A549 (cell line): ENCODE measurements at regions not wholly inside any gene's neighbourhood (a gene's known extent, or its start where the extent isn't known, plus 50 kb on each side); places are given as distances from the start of the nearest gene placed in this dataset.

Source experiments
- CEBPB ChIP-seq, 2 experiments: fragments of >200 bp in 1 of 2; sonication (Bioruptor Twin) in 1 of 2; formaldehyde crosslinking in 1 of 2; IDR thresholded peaks; 2 replicates each; pipeline ENCODE4 v1.6.1; 2012 to 2016
- EP300 ChIP-seq, 2 experiments: fragments of >200 bp; sonication (Bioruptor Twin); formaldehyde crosslinking; IDR thresholded peaks; 2 replicates in 1 of 2; 3 replicates in 1 of 2; pipeline ENCODE4 v1.6.1; 2016 to 2017
- ESRRA ChIP-seq: fragments of 150-350 bp; IDR thresholded peaks from 2 replicates; pipeline ENCODE4 v1.6.1; 2014; ENCODE audit warnings: mild to moderate bottlenecking, low read length, borderline replicate concordance
- KDM1A ChIP-seq: fragments of 200-600 bp; sonication (generic); IDR thresholded peaks from 2 replicates; pipeline ENCODE4 v1.6.1; 2016; ENCODE audit warnings: low read depth, mild to moderate bottlenecking
- PHF8 ChIP-seq: fragments of 200-600 bp; sonication (generic); IDR thresholded peaks from 2 replicates; pipeline ENCODE4 v1.6.1; 2016; ENCODE audit warnings: low read depth, mild to moderate bottlenecking, antibody characterized with exemption, moderate library complexity, borderline replicate concordance
- POLR2A ChIP-seq: IDR thresholded peaks from 2 replicates; pipeline ENCODE4 v1.6.1; 2012; ENCODE audit warnings: mild to moderate bottlenecking, low read length
- RAD21 ChIP-seq, 2 experiments: fragments of >200 bp in 1 of 2; sonication (Bioruptor Twin) in 1 of 2; formaldehyde crosslinking in 1 of 2; IDR thresholded peaks in 1 of 2; conservative IDR thresholded peaks in 1 of 2; 2 replicates in 1 of 2; 3 replicates in 1 of 2; pipeline ENCODE4 v1.6.1; 2012 to 2018; ENCODE audit warnings: inconsistent platforms in 1 of 2
- RFX5 ChIP-seq: fragments of 450-650 bp; IDR thresholded peaks from 2 replicates; pipeline ENCODE4 v1.7.1; 2014; ENCODE audit warnings: antibody characterized with exemption, mild to moderate bottlenecking, moderate library complexity
- SREBF2 ChIP-seq: fragments of 450-650 bp; IDR thresholded peaks from 2 replicates; pipeline ENCODE4 v1.6.1; 2014; ENCODE audit warnings: mild to moderate bottlenecking, moderate library complexity
- TF ChIP-seq, protein P1 (sequence below): IDR thresholded peaks from 2 replicates; pipeline ENCODE4 v1.6.1; 2012
- TF ChIP-seq, protein P2 (sequence below): fragments of >200 bp; sonication (Bioruptor Twin); formaldehyde crosslinking; IDR thresholded peaks from 3 replicates; pipeline ENCODE4 v1.5.1; 2016
- TF ChIP-seq, protein P3 (sequence below): fragments of 250-450 bp; sonication (Bioruptor Pico); IDR thresholded peaks from 2 replicates; pipeline ENCODE4 v1.5.0; 2021; ENCODE audit warnings: mild to moderate bottlenecking, moderate library complexity, borderline replicate concordance
- TF ChIP-seq, protein P4 (sequence below): fragments of >200 bp; sonication (Bioruptor Twin); formaldehyde crosslinking; IDR thresholded peaks from 2 replicates; pipeline ENCODE4 v1.6.1; 2016
- TF ChIP-seq, protein P5 (sequence below): IDR thresholded peaks from 2 replicates; pipeline ENCODE4 v1.6.1; 2012

DNA sequence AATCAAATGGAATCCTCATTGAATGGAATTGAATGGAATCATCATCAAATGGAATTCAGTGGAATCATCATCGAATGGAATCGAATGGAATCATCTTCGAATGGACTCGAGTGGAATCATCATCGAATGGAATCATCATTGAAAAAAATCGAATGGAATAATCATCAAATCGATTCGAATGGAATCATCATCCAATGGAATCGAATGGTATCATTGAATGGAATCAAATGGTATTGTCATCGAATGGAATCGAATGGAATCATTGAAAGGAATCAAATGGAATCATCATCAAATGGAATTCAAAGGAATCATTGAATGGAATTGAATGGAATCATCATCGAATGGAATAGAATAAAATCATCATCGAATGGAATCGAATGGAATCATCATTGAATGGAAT lies 619.3 kb downstream of the TP53TG3F start:
- TF ChIP-seq RFX5: no peak
- no peak for TF ChIP-seq KDM1A
- no peak for TF ChIP-seq RAD21 (conservative IDR thresholded peaks at IDR 0.05 in 1 of 2, IDR thresholded peaks at IDR 0.05 in 1 of 2)
- TF ChIP-seq, protein P1, sequence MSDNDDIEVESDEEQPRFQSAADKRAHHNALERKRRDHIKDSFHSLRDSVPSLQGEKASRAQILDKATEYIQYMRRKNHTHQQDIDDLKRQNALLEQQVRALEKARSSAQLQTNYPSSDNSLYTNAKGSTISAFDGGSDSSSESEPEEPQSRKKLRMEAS: no peak
- TF ChIP-seq, protein P2, sequence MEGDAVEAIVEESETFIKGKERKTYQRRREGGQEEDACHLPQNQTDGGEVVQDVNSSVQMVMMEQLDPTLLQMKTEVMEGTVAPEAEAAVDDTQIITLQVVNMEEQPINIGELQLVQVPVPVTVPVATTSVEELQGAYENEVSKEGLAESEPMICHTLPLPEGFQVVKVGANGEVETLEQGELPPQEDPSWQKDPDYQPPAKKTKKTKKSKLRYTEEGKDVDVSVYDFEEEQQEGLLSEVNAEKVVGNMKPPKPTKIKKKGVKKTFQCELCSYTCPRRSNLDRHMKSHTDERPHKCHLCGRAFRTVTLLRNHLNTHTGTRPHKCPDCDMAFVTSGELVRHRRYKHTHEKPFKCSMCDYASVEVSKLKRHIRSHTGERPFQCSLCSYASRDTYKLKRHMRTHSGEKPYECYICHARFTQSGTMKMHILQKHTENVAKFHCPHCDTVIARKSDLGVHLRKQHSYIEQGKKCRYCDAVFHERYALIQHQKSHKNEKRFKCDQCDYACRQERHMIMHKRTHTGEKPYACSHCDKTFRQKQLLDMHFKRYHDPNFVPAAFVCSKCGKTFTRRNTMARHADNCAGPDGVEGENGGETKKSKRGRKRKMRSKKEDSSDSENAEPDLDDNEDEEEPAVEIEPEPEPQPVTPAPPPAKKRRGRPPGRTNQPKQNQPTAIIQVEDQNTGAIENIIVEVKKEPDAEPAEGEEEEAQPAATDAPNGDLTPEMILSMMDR: no peak
- no peak for TF ChIP-seq POLR2A
- TF ChIP-seq PHF8: no peak
- TF ChIP-seq SREBF2: no peak
- no peak for TF ChIP-seq ESRRA
- TF ChIP-seq EP300 (IDR thresholded peaks at IDR 0.05): no peak
- TF ChIP-seq CEBPB (IDR thresholded peaks at IDR 0.05): no peak
- TF ChIP-seq, protein P3, sequence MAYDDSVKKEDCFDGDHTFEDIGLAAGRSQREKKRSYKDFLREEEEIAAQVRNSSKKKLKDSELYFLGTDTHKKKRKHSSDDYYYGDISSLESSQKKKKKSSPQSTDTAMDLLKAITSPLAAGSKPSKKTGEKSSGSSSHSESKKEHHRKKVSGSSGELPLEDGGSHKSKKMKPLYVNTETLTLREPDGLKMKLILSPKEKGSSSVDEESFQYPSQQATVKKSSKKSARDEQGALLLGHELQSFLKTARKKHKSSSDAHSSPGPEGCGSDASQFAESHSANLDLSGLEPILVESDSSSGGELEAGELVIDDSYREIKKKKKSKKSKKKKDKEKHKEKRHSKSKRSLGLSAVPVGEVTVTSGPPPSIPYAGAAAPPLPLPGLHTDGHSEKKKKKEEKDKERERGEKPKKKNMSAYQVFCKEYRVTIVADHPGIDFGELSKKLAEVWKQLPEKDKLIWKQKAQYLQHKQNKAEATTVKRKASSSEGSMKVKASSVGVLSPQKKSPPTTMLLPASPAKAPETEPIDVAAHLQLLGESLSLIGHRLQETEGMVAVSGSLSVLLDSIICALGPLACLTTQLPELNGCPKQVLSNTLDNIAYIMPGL (CRISPR knock-in tag): no peak
- TF ChIP-seq, protein P4, sequence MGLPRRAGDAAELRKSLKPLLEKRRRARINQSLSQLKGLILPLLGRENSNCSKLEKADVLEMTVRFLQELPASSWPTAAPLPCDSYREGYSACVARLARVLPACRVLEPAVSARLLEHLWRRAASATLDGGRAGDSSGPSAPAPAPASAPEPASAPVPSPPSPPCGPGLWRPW: no peak
- TF ChIP-seq, protein P5, sequence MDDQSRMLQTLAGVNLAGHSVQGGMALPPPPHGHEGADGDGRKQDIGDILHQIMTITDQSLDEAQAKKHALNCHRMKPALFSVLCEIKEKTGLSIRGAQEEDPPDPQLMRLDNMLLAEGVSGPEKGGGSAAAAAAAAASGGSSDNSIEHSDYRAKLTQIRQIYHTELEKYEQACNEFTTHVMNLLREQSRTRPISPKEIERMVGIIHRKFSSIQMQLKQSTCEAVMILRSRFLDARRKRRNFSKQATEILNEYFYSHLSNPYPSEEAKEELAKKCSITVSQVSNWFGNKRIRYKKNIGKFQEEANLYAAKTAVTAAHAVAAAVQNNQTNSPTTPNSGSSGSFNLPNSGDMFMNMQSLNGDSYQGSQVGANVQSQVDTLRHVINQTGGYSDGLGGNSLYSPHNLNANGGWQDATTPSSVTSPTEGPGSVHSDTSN: no peak
